Lower lobe of right lung (tissue), 2 donors: ENCODE measurements at regions not wholly inside any gene's neighbourhood (a gene's known extent, or its start where the extent isn't known, plus 50 kb on each side); places are given as distances from the start of the nearest gene placed in this dataset.

Experiments used
- ATAC-seq, 2 donors: fragments of 200-7000 bp; cut with Tn5 transposase; one replicate each; pipeline ENCODE4 v1.9.1; 2020 to 2022; ENCODE audit warnings: mild to moderate bottlenecking in 2 of 2, moderate library complexity in 2 of 2
- DNase-seq: peaks from one replicate; pipeline ENCODE4 v3.0.0-alpha.2; 2020
- H3K27ac ChIP-seq: fragments of 200-600 bp; one replicate; pipeline ENCODE4 v1.8.0; 2022
- H3K27me3 ChIP-seq: fragments of 200-600 bp; one replicate; pipeline ENCODE4 v1.8.0; 2022; ENCODE audit warnings: low read depth
- H3K36me3 ChIP-seq: fragments of 200-600 bp; one replicate; pipeline ENCODE4 v1.8.0; 2022; ENCODE audit warnings: mild to moderate bottlenecking
- H3K4me1 ChIP-seq: fragments of 200-600 bp; one replicate; pipeline ENCODE4 v1.8.0; 2022
- H3K4me3 ChIP-seq: fragments of 200-600 bp; one replicate; pipeline ENCODE4 v1.8.0; 2022; ENCODE audit warnings: mild to moderate bottlenecking
- H3K9me3 ChIP-seq: fragments of 200-600 bp; one replicate; pipeline ENCODE4 v1.8.0; 2022
- CTCF ChIP-seq: fragments of 200-600 bp; IDR thresholded peaks from one replicate; pipeline ENCODE4 v1.8.0; 2022; ENCODE audit warnings: antibody characterized with exemption, mild to moderate bottlenecking
- intact Hi-C: fragments of 100-400 bp; cut with DNase I; formaldehyde crosslinking; loops from one replicate; pipeline ENCODE4 v1.11.0; 2022
- donor health status: DM: no; HTN: yes; CAD: no; lungs with severe emphysema.

DNA sequence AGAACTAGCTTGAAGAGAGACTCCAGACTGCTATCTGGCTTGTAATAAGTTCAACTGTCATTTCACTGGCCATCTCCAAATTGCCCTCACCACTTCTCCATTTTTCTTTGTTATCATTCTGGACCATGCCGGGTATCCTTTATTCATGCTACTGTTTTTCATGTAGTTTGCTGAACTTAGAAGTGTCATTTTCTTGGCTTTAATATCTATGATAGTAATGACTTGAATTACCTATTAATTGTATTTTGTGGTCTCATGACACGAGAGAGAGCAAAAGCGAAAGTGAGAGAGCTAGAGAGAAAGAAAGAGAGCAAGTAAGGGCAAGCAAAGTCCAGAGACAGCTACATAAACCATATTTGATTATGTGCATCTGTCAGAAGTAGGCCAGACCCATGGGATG, 184.9 kb upstream of the ATP1B1 start:
- Histone ChIP-seq H3K9me3 (no peaks in the 10 kb centered on the region), H3K27me3 (no peaks in the 10 kb centered on the region), H3K4me1 (peaks cover 22% of the 10 kb centered on the region), H3K4me3 (no peak overlapping the region), H3K36me3 (no peaks in the 10 kb centered on the region), H3K27ac (peak overlapping the region; percentile 37)
- intact Hi-C loops: no loop called here
- ATAC-seq (no peak), DNase-seq (no peak)
- TF ChIP-seq CTCF: no peak

GRCh38 chr1:168923521-168924136, 182.9 kb upstream of the ATP1B1 start:
- no peak overlapping the region for H3K27ac ChIP-seq
- ATAC-seq (no peak), DNase-seq (no peak)
- intact Hi-C loops: no loop called here
- TF ChIP-seq CTCF: no peak
- peaks cover 22% of the 10 kb centered on the region for H3K4me1 ChIP-seq
- H3K36me3 ChIP-seq: no peaks in the 10 kb centered on the region
- H3K9me3 ChIP-seq: no peaks in the 10 kb centered on the region
- H3K4me3 ChIP-seq: no peak overlapping the region
- H3K27me3 ChIP-seq: no peaks in the 10 kb centered on the region

DNA sequence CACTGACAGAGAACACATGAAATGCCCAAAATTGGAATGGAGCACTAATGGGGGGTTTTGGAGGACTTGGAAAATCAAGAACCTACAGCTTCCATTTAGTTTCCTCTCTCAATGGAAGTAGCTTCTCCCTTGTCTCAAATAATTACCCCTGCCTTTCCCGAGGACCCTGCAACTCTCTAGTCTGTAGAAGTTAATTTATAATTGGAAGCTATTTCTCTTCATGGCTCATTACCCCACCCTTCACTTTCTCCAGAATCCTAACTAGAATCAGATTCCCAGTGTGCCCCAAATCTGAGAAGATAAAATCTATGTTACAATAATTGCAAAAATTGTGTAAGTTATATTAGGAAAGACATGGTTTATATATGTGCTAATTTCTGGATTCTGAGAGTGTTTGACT, 181.5 kb upstream of the ATP1B1 start:
- ATAC-seq: no peak
- intact Hi-C loops: no loop called here
- no peak overlapping the region for H3K4me3 ChIP-seq

GRCh38 chr1:168926236-168926635, 180.3 kb upstream of the ATP1B1 start:
- no peak overlapping the region for H3K4me3 ChIP-seq
- no peak for ATAC-seq
- intact Hi-C loops: no loop called here
- peaks cover 8% of the 10 kb centered on the region for H3K4me1 ChIP-seq
- H3K27me3 ChIP-seq: no peaks in the 10 kb centered on the region
- H3K36me3 ChIP-seq: no peaks in the 10 kb centered on the region
- TF ChIP-seq CTCF: no peak
- H3K27ac ChIP-seq: no peak overlapping the region
- DNase-seq: no peak
- H3K9me3 ChIP-seq: no peaks in the 10 kb centered on the region

More for the DNA sequence above, 181.5 kb upstream of the ATP1B1 start:
- no peak for DNase-seq
- peaks cover 18% of the 10 kb centered on the region for H3K4me1 ChIP-seq
- H3K9me3 ChIP-seq: no peaks in the 10 kb centered on the region
- no peaks in the 10 kb centered on the region for H3K36me3 ChIP-seq
- no peak overlapping the region for H3K27ac ChIP-seq
- TF ChIP-seq CTCF: no peak
- no peaks in the 10 kb centered on the region for H3K27me3 ChIP-seq

- no peak for TF ChIP-seq CTCF
- ATAC-seq: no peak
- DNase-seq: no peak
- no peak overlapping the region for H3K4me3 ChIP-seq
- no peaks in the 10 kb centered on the region for H3K36me3 ChIP-seq
- intact Hi-C loops: no loop called here
- H3K9me3 ChIP-seq: no peaks in the 10 kb centered on the region
- no peaks in the 10 kb centered on the region for H3K4me1 ChIP-seq
- H3K27me3 ChIP-seq: no peaks in the 10 kb centered on the region
- H3K27ac ChIP-seq: no peak overlapping the region
These were observed 174.0 kb upstream of the ATP1B1 start for GRCh38 chr1:168932539-168932938.
